SK-MEL-5 (cell line): ENCODE measurements at regions not wholly inside any gene's neighbourhood (a gene's known extent, or its start where the extent isn't known, plus 50 kb on each side); places are given as distances from the start of the nearest gene placed in this dataset.
"Not testable (repeated sequence)": the region's sequence is repeated elsewhere in the genome, so short reads cannot be mapped to it uniquely, and the experiment has no call there.

Experiments used
- DNase-seq: peaks from one replicate; pipeline ENCODE4 v3.0.0-alpha.2; 2016; ENCODE audit warnings: low read depth, low spot score
- in situ Hi-C: cut with HindIII; loops from 2 replicates; pipeline ENCODE4 v1.10.0; 2016; ENCODE audit warnings: low sequenced_read_pairs, high pct_unique_total_duplicates, low pct_unique_long_range_greater_than_20kb

- DNase-seq = no peak
- in situ Hi-C loops = no loop called here
These were observed 449.8 kb downstream of the SIPA1L2 start for GRCh38 chr1:232179896-232180778.

- DNase-seq = no peak
- in situ Hi-C loops = no loop called here
These were observed 451.7 kb downstream of the SIPA1L2 start for GRCh38 chr1:232178191-232178590.

GRCh38 chr1:232177438-232177837 is 452.5 kb downstream of the SIPA1L2 start:
- no peak for DNase-seq
- in situ Hi-C loops = no loop called here

GRCh38 chr1:232176222-232176621 is 453.7 kb downstream of the SIPA1L2 start:
- DNase-seq = no peak
- in situ Hi-C loops = no loop called here

- no peak for DNase-seq
- in situ Hi-C loops = no loop called here
These were observed 455.6 kb downstream of the SIPA1L2 start for GRCh38 chr1:232174306-232174705.

GRCh38 chr1:232172563-232172962 is 457.4 kb downstream of the SIPA1L2 start:
- in situ Hi-C loops = no loop called here
- DNase-seq = no peak

- in situ Hi-C loops = no loop called here
- no peak for DNase-seq
These were observed 459.0 kb downstream of the SIPA1L2 start for GRCh38 chr1:232170909-232171308.

- in situ Hi-C loops = no loop called here
- DNase-seq = no peak
These were observed 460.5 kb downstream of the SIPA1L2 start for GRCh38 chr1:232169436-232169835.

- in situ Hi-C loops = no loop called here
- no peak for DNase-seq
These were observed 461.4 kb downstream of the SIPA1L2 start for GRCh38 chr1:232168508-232168907.

GRCh38 chr1:232166942-232167341 is 463.0 kb downstream of the SIPA1L2 start:
- peak; percentile 38 for DNase-seq
- in situ Hi-C loops = no loop called here

- in situ Hi-C loops = no loop called here
- DNase-seq = no peak
These were observed 465.6 kb downstream of the SIPA1L2 start for GRCh38 chr1:232164078-232164963.

- no peak for DNase-seq
- in situ Hi-C loops = no loop called here
These were observed 466.4 kb downstream of the SIPA1L2 start for GRCh38 chr1:232163533-232163932.

- in situ Hi-C loops = no loop called here
- peak; percentile 39 for DNase-seq
These were observed 467.9 kb downstream of the SIPA1L2 start for GRCh38 chr1:232162001-232162400.

GRCh38 chr1:232158558-232158957 is 471.4 kb downstream of the SIPA1L2 start:
- DNase-seq, in situ Hi-C loops: not testable (repeated sequence)

GRCh38 chr1:232156070-232156469 is 473.9 kb downstream of the SIPA1L2 start:
- DNase-seq, in situ Hi-C loops: not testable (repeated sequence)

- in situ Hi-C loops = no loop called here
These were observed 476.3 kb downstream of the SIPA1L2 start for GRCh38 chr1:232153652-232154051.

GRCh38 chr1:232150770-232151548 is 479.0 kb downstream of the SIPA1L2 start:
- DNase-seq = no peak
- in situ Hi-C loops = no loop called here

More at GRCh38 chr1:232153652-232154051, 476.3 kb downstream of the SIPA1L2 start:
- DNase-seq = no peak
